ENCODE measurements at regions not wholly inside any gene's neighbourhood (a gene's known extent, or its start where the extent isn't known, plus 50 kb on each side); places are given as distances from the start of the nearest gene placed in this dataset.
A peak's percentile ranks its signal among the peaks of the same experiment; 100 is the strongest.
"Not testable (repeated sequence)": the region's sequence is repeated elsewhere in the genome, so short reads cannot be mapped to it uniquely, and the experiment has no call there.

- DNase-seq (ENCODE audit: low read depth), result no peak
Observed at GRCh38 chr4:32840461-32841189, 2120.5 kb downstream of the PCDH7 start.

- no peak for DNase-seq (ENCODE audit: low read depth)
Observed at GRCh38 chr4:32841217-32841616, 2121.0 kb downstream of the PCDH7 start.

- peak; percentile 36 for DNase-seq (ENCODE audit: low read depth)
Observed at GRCh38 chr4:32847461-32847860, 2127.3 kb downstream of the PCDH7 start.

GRCh38 chr4:32855622-32856021, 2135.5 kb downstream of the PCDH7 start:
- DNase-seq (ENCODE audit: low read depth), result no peak

GRCh38 chr4:32858361-32858760, 2138.2 kb downstream of the PCDH7 start:
- peak; percentile 53 for DNase-seq (ENCODE audit: low read depth)

- peak; percentile 94 for DNase-seq (ENCODE audit: low read depth)
Observed at GRCh38 chr4:32858971-32859370, 2138.8 kb downstream of the PCDH7 start.

GRCh38 chr4:32864713-32865351, 2144.7 kb downstream of the PCDH7 start:
- peak; percentile 8 for DNase-seq (ENCODE audit: low read depth)

GRCh38 chr4:32876546-32876945, 2156.4 kb downstream of the PCDH7 start:
- no peak for DNase-seq (ENCODE audit: low read depth)

GRCh38 chr4:32879913-32880312, 2159.7 kb downstream of the PCDH7 start:
- no peak for DNase-seq (ENCODE audit: low read depth)

GRCh38 chr4:32884198-32884597, 2164.0 kb downstream of the PCDH7 start:
- peak; percentile 57 for DNase-seq (ENCODE audit: low read depth)

GRCh38 chr4:32890398-32890797, 2170.2 kb downstream of the PCDH7 start:
- DNase-seq (ENCODE audit: low read depth), result no peak

GRCh38 chr4:32909053-32909452, 2188.9 kb downstream of the PCDH7 start:
- DNase-seq (ENCODE audit: low read depth), result no peak

- DNase-seq (ENCODE audit: low read depth), result no peak
Observed at GRCh38 chr4:32909736-32910135, 2189.6 kb downstream of the PCDH7 start.

GRCh38 chr4:32917586-32917985, 2197.4 kb downstream of the PCDH7 start:
- DNase-seq (ENCODE audit: low read depth), result no peak

GRCh38 chr4:32929796-32930699, 2209.9 kb downstream of the PCDH7 start:
- no peak for DNase-seq (ENCODE audit: low read depth)

- no peak for DNase-seq (ENCODE audit: low read depth)
Observed at GRCh38 chr4:32930700-32931099, 2210.5 kb downstream of the PCDH7 start.

- no peak for DNase-seq (ENCODE audit: low read depth)
Observed at GRCh38 chr4:32931475-32931874, 2211.3 kb downstream of the PCDH7 start.

GRCh38 chr4:32932156-32932555, 2212.0 kb downstream of the PCDH7 start:
- DNase-seq (ENCODE audit: low read depth), result no peak

- DNase-seq (ENCODE audit: low read depth), result not testable (repeated sequence)
Observed at GRCh38 chr4:32939222-32939621, 2219.1 kb downstream of the PCDH7 start.

- DNase-seq (ENCODE audit: low read depth), result no peak
Observed at GRCh38 chr4:32950866-32951265, 2230.7 kb downstream of the PCDH7 start.

- DNase-seq (ENCODE audit: low read depth), result no peak
Observed at GRCh38 chr4:32958586-32958985, 2238.4 kb downstream of the PCDH7 start.

- DNase-seq (ENCODE audit: low read depth), result peak; percentile 8
Observed at GRCh38 chr4:32962100-32962499, 2241.9 kb downstream of the PCDH7 start.

- peak; percentile 55 for DNase-seq (ENCODE audit: low read depth)
Observed at GRCh38 chr4:32985256-32985655, 2265.1 kb downstream of the PCDH7 start.
